ENCODE measurements at regions not wholly inside any gene's neighbourhood (a gene's known extent, or its start where the extent isn't known, plus 50 kb on each side); places are given as distances from the start of the nearest gene placed in this dataset.

- DNase-seq (ENCODE audit: low read depth), result no peak
Measured at GRCh38 chr2:217438821-217439220, 564.0 kb downstream of the TNS1 start.

- no peak for DNase-seq (ENCODE audit: low read depth)
Measured at GRCh38 chr2:217438136-217438535, 564.7 kb downstream of the TNS1 start.

- DNase-seq (ENCODE audit: low read depth), result no peak
Measured at GRCh38 chr2:217437290-217437870, 565.4 kb downstream of the TNS1 start.

- DNase-seq (ENCODE audit: low read depth), result no peak
Measured at GRCh38 chr2:217436386-217436785, 566.4 kb downstream of the TNS1 start.

DNA sequence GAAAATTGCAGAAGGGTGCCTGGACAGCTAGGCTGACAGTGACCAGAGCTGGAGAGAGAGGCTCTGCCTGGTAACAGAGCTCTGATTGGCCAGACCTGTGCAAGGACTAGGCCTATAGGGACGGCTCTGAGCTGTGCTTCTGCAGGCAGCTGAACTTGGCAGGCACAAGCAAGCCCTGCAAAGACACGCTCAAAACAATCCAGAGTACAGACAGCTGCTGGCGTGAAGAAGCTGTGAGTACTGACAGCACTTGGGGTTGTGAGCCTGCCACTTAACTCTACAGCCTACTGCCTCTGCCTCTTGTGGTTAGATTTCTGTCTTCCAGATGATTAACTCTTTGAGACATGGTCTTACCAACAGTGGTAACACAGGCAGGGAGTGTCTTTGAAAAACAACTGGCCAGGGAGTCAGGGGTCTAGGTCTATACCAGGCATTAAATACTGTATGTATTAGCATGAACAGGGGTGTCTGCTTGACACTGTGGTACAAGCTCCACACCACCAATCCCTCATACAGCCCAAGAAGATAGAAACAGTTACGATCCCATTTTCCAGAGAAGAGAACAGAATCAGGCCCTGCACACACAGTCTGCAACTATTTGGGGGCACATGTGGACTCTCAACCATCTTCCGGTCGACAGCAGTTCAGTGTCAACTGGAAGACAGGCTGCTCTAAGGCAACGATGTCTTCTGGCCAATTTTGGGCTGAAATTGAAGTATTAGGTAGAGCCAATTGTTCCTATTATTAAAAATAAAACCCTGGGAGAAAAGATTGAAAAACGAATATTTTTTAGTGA, 568.4 kb downstream of the TNS1 start:
- DNase-seq (ENCODE audit: low read depth), result no peak

GRCh38 chr2:217433522-217433921, 569.3 kb downstream of the TNS1 start:
- no peak for DNase-seq (ENCODE audit: low read depth)

DNA sequence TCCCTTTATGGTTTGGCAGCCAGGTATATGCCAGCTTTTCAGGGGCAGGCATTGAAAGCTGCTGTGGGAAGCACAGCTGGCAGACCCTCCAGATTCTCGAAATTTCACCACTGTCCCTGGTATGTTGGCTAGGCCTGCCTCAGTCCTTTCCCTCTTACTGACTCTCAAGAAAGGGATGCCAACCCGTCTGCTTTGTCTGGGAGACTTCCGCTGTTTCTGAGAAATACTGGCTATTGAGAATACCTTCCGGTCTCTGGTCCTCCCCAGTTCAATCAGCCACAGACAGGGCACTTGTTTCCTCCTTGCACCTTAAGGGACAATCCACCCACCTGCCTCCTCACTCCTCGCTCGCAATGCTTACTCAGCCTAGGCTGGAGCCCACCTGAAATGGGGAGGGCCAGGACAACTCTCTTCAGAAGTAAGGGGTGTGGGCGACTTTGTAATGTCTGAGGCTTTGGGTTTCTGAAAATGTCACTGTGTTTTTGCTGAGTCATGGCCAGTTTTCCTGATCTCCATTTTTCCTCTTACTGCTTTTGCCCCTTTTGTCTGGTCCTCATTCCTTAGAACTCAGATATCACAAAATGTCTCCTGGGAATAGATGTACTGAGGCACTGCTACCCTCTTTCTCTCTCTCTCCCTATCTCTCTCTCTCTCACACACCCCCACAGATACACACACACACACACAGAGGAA, 571.1 kb downstream of the TNS1 start:
- no peak for DNase-seq (ENCODE audit: low read depth)

- no peak for DNase-seq (ENCODE audit: low read depth)
Measured at GRCh38 chr2:217430916-217431576, 571.2 kb upstream of the TNP1 start.

GRCh38 chr2:217429981-217430500, 570.2 kb upstream of the TNP1 start:
- DNase-seq (ENCODE audit: low read depth), result no peak

GRCh38 chr2:217421834-217422233, 562.0 kb upstream of the TNP1 start:
- no peak for DNase-seq (ENCODE audit: low read depth)

DNA sequence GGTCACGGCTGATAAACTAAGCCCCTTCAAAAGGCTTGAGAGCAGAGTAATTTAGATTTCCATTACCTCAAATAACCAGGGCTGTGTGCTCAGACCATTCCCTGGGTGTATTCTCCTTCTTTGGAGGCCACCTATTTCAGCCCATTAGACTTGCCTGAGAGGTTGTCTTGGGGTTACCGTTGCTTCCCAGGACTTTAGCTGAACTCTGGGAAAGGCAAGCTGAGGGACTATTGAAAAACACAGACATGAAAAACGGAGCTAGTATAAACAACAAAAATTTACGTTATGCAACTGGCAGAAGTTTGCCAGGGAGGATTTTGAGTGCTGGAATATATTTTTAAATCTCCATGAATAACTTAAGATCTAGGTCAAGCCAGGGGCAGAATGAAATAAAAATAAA, 561.0 kb upstream of the TNP1 start:
- DNase-seq (ENCODE audit: low read depth), result no peak

DNA sequence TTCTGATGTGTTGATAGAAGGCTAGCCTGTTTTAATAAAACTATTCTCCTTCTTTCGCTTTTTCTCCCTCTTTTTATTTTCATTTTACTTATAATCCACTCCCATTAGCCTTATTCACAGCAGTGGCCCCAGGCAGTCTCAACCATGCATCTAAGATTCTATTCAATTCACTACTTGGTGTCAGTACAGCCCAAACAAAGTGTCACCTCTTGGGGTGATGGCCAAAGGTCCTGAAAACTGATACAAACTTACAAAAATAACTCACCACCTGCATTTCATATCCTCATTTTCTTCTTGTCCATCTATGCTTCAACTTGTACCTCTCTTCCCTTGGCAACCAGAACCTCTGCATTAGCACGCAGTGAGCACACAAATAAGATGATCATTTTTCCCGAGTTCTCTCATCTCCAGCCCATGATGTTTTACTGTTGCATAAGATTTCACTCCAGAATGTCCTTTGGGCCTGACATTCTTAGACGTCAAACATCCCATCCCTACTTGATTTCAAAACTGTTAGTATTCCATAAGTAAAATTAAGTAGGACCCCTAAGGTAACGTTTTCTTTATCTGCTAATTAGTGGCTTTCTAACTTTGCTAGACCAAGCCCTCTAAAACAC, 559.3 kb upstream of the TNP1 start:
- DNase-seq (ENCODE audit: low read depth), result no peak

DNA sequence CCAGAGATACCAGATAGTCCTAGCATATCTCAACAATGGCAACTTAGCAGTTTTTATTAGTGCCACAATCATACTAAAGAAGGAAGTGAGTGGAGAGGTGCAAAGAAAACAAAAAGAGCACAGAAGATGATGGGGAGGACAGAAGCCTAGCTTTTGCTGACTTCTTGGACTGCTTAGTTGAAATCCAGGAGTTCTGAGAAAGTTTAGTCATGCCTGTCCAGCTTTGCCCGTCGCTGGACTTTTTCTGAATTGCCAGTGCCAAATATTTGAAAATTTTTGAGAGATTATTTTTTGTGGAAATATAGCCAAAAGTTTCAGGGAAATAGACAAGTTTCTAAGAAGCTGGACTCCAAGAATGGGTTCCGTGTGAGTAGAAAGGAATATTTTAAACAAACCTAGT, 558.7 kb upstream of the TNP1 start:
- DNase-seq (ENCODE audit: low read depth), result no peak

- no peak for DNase-seq (ENCODE audit: low read depth)
Measured at GRCh38 chr2:217418090-217418489, 558.2 kb upstream of the TNP1 start.

DNA sequence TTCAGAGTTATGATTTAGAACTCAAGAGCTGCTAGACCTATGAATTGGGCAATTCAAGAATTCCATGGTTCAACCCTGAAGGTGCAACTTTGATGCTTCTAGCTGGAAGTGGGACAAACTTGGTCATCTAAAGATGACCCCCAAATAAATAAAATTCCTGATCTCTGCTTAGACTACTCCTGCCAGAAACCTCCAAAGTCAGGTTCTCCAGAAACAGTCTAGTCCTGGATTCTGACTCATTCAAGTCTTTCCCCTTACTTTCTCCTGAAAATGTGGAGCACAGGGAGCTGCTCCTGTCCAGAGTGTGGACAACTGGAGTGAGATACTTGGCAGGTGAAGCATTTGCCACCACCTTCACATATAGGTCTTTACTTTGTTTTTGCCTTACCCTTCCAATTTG, 557.7 kb upstream of the TNP1 start:
- DNase-seq (ENCODE audit: low read depth), result no peak

DNA sequence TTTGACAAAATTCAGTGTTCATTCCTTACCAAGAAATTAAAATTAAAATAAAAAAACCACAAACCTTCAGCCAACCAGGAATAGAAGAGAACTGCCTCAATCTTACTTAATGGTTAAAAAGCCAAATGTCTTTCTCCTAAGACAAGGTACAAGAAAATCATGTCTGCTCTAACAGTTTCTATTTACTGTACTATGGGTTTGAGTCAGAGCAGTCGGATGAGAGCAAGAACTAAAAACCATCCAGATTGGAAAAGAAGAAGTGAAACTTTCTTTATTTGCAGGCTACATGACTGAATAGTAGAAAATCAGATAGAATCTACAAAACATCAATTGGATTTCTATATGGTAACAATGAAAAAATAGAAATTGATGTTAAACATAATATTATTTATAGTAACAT, 555.5 kb upstream of the TNP1 start:
- no peak for DNase-seq (ENCODE audit: low read depth)

- DNase-seq (ENCODE audit: low read depth), result no peak
Measured at GRCh38 chr2:217414429-217414828, 554.6 kb upstream of the TNP1 start.

DNA sequence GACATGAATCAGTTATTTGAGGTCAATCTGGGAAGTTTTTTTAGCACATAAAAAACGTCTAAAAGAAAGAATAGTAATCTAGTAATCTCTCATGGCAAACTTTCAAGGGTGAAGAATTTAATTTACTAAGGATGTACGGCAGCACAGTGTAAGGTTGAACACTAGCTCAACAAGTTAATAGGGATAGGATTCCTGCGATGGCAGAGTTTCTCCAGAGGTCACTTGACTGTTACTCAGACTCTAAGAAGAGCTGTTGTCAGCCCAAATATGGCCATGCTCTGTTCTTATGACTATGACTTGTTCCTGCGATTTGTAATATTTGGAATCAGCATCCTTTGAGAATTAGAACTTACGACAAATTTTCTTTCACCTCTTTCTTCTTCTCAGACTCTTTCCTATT, 553.3 kb upstream of the TNP1 start:
- DNase-seq (ENCODE audit: low read depth), result no peak

GRCh38 chr2:217412721-217413120, 552.9 kb upstream of the TNP1 start:
- DNase-seq (ENCODE audit: low read depth), result no peak

GRCh38 chr2:217412277-217412676, 552.4 kb upstream of the TNP1 start:
- no peak for DNase-seq (ENCODE audit: low read depth)

DNA sequence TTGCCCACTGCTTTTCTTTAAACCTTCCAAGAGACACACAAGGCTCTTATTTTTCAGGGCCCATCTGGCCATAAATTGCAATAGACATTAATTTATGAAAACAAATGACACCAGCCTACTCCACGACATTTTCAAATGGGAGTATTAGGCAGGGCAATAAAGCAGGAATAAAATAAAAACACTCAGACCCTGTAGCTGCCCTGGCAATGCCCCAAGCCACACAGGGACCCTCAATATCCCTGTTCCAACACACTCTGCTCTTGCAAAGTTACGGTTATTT, 550.8 kb upstream of the TNP1 start:
- DNase-seq (ENCODE audit: low read depth), result no peak

GRCh38 chr2:217409949-217410680, 550.3 kb upstream of the TNP1 start:
- no peak for DNase-seq (ENCODE audit: low read depth)

Measured in stimulated activated CD4-positive, alpha-beta T cell treated with anti-CD3 and anti-CD28 coated beads, Interleukin-2, amount 100 ng/mL, for 4 hours (primary cell).